IMR-90 (cell line): ENCODE measurements at regions not wholly inside any gene's neighbourhood (a gene's known extent, or its start where the extent isn't known, plus 50 kb on each side); places are given as distances from the start of the nearest gene placed in this dataset.

Experiments used
- ATAC-seq: fragments of 200-7000 bp; cut with Tn5 transposase; 2 replicates; pipeline ENCODE4 v1.9.1; 2020; ENCODE audit warnings: low read depth, mild to moderate bottlenecking, moderate library complexity
- BruUV-seq: library from RNA; stranded (reverse); fragments of 400-500 nt; replicated peaks from 2 replicates; lab custom pipeline; 2021; lab: Mats Ljungman, UMichigan
- CTCF ChIA-PET: fragments of 300-600 bp; formaldehyde crosslinking; extraction: SDS; loops from one replicate; lab custom pipeline; 2021; ENCODE audit warnings: antibody characterized with exemption; lab: Yijun Ruan, JAX
- POLR2A ChIA-PET: fragments of 300-600 bp; sonication (Branson Sonifier 250); formaldehyde crosslinking; loops from one replicate; lab custom pipeline; 2022; ENCODE audit warnings: antibody characterized with exemption; ENCODE audit not compliant: unreplicated experiment; lab: Charles Lee
- DNase-seq: peaks from one replicate; pipeline ENCODE4 v3.0.0; 2013
- H2AFZ ChIP-seq: replicated peaks from 2 replicates; pipeline ENCODE3; 2013; ENCODE audit warnings: low read length, mild to moderate bottlenecking; ENCODE audit not compliant: poor library complexity
- H2AK5ac ChIP-seq: 2 replicates; pipeline ENCODE4 v1.6.1; 2013; ENCODE audit warnings: low read depth, low read length, inconsistent platforms
- H2AK9ac ChIP-seq: replicated peaks from 2 replicates; pipeline ENCODE3; 2013; ENCODE audit warnings: mild to moderate bottlenecking, low read depth, low read length, moderate library complexity; ENCODE audit not compliant: poor library complexity
- H2BK120ac ChIP-seq: 2 replicates; pipeline ENCODE4 v1.6.1; 2013; ENCODE audit warnings: low read depth, low read length, inconsistent platforms
- H2BK15ac ChIP-seq: 3 replicates; pipeline ENCODE4 v1.6.1; 2013; ENCODE audit warnings: low read depth, low read length, inconsistent platforms
- H2BK20ac ChIP-seq: 2 replicates; pipeline ENCODE4 v1.6.1; 2013; ENCODE audit warnings: low read depth, mild to moderate bottlenecking, inconsistent platforms, low read length, moderate library complexity
- H2BK5ac ChIP-seq: 2 replicates; pipeline ENCODE4 v1.6.1; 2013; ENCODE audit warnings: mild to moderate bottlenecking, low read depth, low read length, inconsistent platforms; ENCODE audit not compliant: poor library complexity, severe bottlenecking
- H3K14ac ChIP-seq: replicated peaks from 2 replicates; pipeline ENCODE4 v1.6.1; 2013; ENCODE audit warnings: low read depth, low read length, inconsistent platforms
- H3K18ac ChIP-seq: 2 replicates; pipeline ENCODE4 v1.6.1; 2013; ENCODE audit warnings: low read depth, low read length, control low read depth
- H3K23ac ChIP-seq: 2 replicates; pipeline ENCODE4 v1.6.1; 2013; ENCODE audit warnings: low read depth, low read length, inconsistent platforms
- H3K27ac ChIP-seq: 2 replicates; pipeline ENCODE4 v1.5.1; 2013; ENCODE audit warnings: mild to moderate bottlenecking, control low read depth, low read length; ENCODE audit not compliant: insufficient read depth
- H3K27me3 ChIP-seq: 2 replicates; pipeline ENCODE4 v1.6.1; 2013; ENCODE audit warnings: low read length; ENCODE audit not compliant: control insufficient read depth, insufficient read depth
- H3K36me3 ChIP-seq: 2 replicates; pipeline ENCODE4 v1.6.1; 2013; ENCODE audit warnings: low read length, mixed read lengths; ENCODE audit not compliant: control insufficient read depth, insufficient read depth
- H3K4ac ChIP-seq: 2 replicates; pipeline ENCODE4 v1.6.1; 2013; ENCODE audit warnings: low read depth, low read length, inconsistent platforms
- H3K4me1 ChIP-seq: 2 replicates; pipeline ENCODE4 v1.6.1; 2013; ENCODE audit warnings: low read length, mixed read lengths; ENCODE audit not compliant: control insufficient read depth, insufficient read depth
- H3K4me2 ChIP-seq: 2 replicates; pipeline ENCODE4 v1.6.1; 2013; ENCODE audit warnings: low read depth, mild to moderate bottlenecking, control low read depth, low read length, moderate library complexity
- H3K4me3 ChIP-seq: 2 replicates; pipeline ENCODE4 v1.5.1; 2013; ENCODE audit warnings: low read depth, mild to moderate bottlenecking, control low read depth, low read length, moderate library complexity; ENCODE audit not compliant: insufficient read depth
- H3K56ac ChIP-seq: 2 replicates; pipeline ENCODE4 v1.6.1; 2013; ENCODE audit warnings: low read length, inconsistent platforms; ENCODE audit not compliant: insufficient read depth; ENCODE audit errors: extremely low read depth
- H3K79me1 ChIP-seq, 2 experiments: 2 replicates each; pipeline ENCODE4 v1.6.1; 2013; ENCODE audit warnings: low read length in 2 of 2, inconsistent platforms in 1 of 2, low read depth in 1 of 2
- H3K9ac ChIP-seq: 2 replicates; pipeline ENCODE4 v1.6.1; 2013; ENCODE audit warnings: low read depth, low read length, control low read depth
- H3K9me1 ChIP-seq: 2 replicates; pipeline ENCODE4 v1.6.1; 2013; ENCODE audit warnings: low read length, inconsistent platforms; ENCODE audit not compliant: insufficient read depth
- H3K9me3 ChIP-seq: 2 replicates; pipeline ENCODE4 v1.6.1; 2013; ENCODE audit warnings: low read length; ENCODE audit not compliant: control insufficient read depth, insufficient read depth
- H4K20me1 ChIP-seq: 2 replicates; pipeline ENCODE4 v1.6.1; 2013; ENCODE audit warnings: low read length, inconsistent platforms; ENCODE audit not compliant: insufficient read depth
- H4K5ac ChIP-seq: 2 replicates; pipeline ENCODE4 v1.6.1; 2013; ENCODE audit warnings: mild to moderate bottlenecking, low read depth, low read length, control low read depth
- H4K8ac ChIP-seq, 2 experiments: 2 replicates each; pipeline ENCODE4 v1.6.1; 2013; ENCODE audit warnings: low read depth in 2 of 2, low read length in 2 of 2, control low read depth in 1 of 2, inconsistent platforms in 1 of 2
- H4K91ac ChIP-seq: 2 replicates; pipeline ENCODE4 v1.6.1; 2013; ENCODE audit warnings: low read depth, low read length, inconsistent platforms; ENCODE audit not compliant: insufficient read depth
- BHLHE40 ChIP-seq: fragments of 150-350 bp; IDR thresholded peaks from 2 replicates; pipeline ENCODE4 v1.6.1; 2016; ENCODE audit warnings: mild to moderate bottlenecking, low read depth, low read length
- CEBPB ChIP-seq: IDR thresholded peaks from 2 replicates; pipeline ENCODE4 v1.6.1; 2012; ENCODE audit warnings: low read depth, low read length, improper control_type of control experiment
- CHD1 ChIP-seq: IDR thresholded peaks from 2 replicates; pipeline ENCODE4 v1.6.1; 2012; ENCODE audit warnings: low read depth, low read length, improper control_type of control experiment
- FOS ChIP-seq: fragments of 150-350 bp; IDR thresholded peaks from 2 replicates; pipeline ENCODE4 v1.6.1; 2016; ENCODE audit warnings: low read depth, low read length
- MAFK ChIP-seq: IDR thresholded peaks from 2 replicates; pipeline ENCODE4 v1.6.1; 2012; ENCODE audit warnings: low read depth, low read length, improper control_type of control experiment
- MAZ ChIP-seq: IDR thresholded peaks from 2 replicates; pipeline ENCODE4 v1.6.1; 2012; ENCODE audit warnings: low read depth, mild to moderate bottlenecking, low read length, improper control_type of control experiment, moderate library complexity, borderline replicate concordance
- RAD21 ChIP-seq: IDR thresholded peaks from 2 replicates; pipeline ENCODE4 v1.6.1; 2012; ENCODE audit warnings: low read length, improper control_type of control experiment
- RFX5 ChIP-seq: IDR thresholded peaks from 2 replicates; pipeline ENCODE4 v1.8.0; 2012; ENCODE audit warnings: low read depth, mild to moderate bottlenecking, low read length, moderate library complexity
- WGBS, 2 experiments: methylation state at CpG; one replicate each; pipeline versions ENCODE4 v1.1.5 to v1.1.7; 2013; ENCODE audit warnings: missing lambda C conversion rate in 2 of 2; ENCODE audit not compliant: insufficient read length in 1 of 2; ENCODE audit errors: extremely low coverage in 2 of 2; 5-methylcytosine and 5-hydroxymethylcytosine counted together
- dilution Hi-C: fragments of 300-500 bp; cut with HindIII; formaldehyde crosslinking; loops from one replicate; pipeline ENCODE4 v1.14.3; 2018; ENCODE audit warnings: low sequenced_read_pairs; ENCODE audit not compliant: unreplicated experiment
- in situ Hi-C: fragments of 300-500 bp; cut with MboI; formaldehyde crosslinking; loops from 3 replicates; pipeline ENCODE4 v1.14.3; 2019; ENCODE audit warnings: low sequenced_read_pairs, inconsistent platforms, mixed read lengths
- intact Hi-C: fragments of 100-400 bp; cut with micrococcal nuclease; formaldehyde crosslinking; loops from 2 replicates; pipeline ENCODE4 v1.10.0; 2022
- TF ChIP-seq, protein P1 (sequence below): conservative IDR thresholded peaks from 2 replicates; pipeline ENCODE4 v1.5.1; 2012; ENCODE audit warnings: mild to moderate bottlenecking, low read depth, low read length, improper control_type of control experiment
- TF ChIP-seq, protein P2 (sequence below): fragments of 150-350 bp; IDR thresholded peaks from 2 replicates; pipeline ENCODE4 v1.6.1; 2017; ENCODE audit warnings: mild to moderate bottlenecking, antibody characterized with exemption, low read length, low read depth
- TF ChIP-seq, protein P3 (sequence below): fragments of 150-350 bp; IDR thresholded peaks from 2 replicates; pipeline ENCODE4 v1.6.1; 2016; ENCODE audit warnings: low read depth, mild to moderate bottlenecking, low read length, moderate library complexity, borderline replicate concordance

DNA sequence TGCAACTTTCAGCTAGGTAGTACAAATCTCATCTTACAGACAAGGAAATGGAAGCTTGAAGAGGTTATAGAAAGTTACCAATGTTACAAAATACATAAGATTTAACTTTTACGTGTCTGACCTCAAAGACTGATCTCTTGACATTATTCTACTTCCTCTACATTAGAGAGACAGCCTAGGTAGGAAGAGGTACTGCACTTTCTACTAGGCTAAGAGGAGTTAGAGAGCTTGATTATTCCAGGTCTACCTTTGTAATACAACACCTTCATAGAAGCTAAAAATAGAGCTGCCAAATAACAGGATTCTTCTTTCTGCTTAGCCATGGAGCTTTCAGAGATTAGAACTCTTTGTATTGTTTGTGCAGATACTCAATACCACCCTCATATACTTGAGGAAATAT, 147.6 kb upstream of the NPY2R start:
- Histone ChIP-seq H3K9ac (no peak overlapping the region), H3K27ac (no peak overlapping the region), H3K79me1 (no peaks in the 10 kb centered on the region), H3K4me2 (no peak overlapping the region), H3K27me3 (no peaks in the 10 kb centered on the region), H3K56ac (no peak overlapping the region), H3K18ac (no peak overlapping the region), H3K9me1 (no peaks in the 10 kb centered on the region), H3K36me3 (no peaks in the 10 kb centered on the region), H3K9me3 (no peaks in the 10 kb centered on the region), H3K14ac (no peak overlapping the region), H4K91ac (no peak overlapping the region), H2BK5ac (no peak overlapping the region), H2AK9ac (no peak overlapping the region), H3K4me1 (no peaks in the 10 kb centered on the region), H3K4ac (no peak overlapping the region), H2BK15ac (no peak overlapping the region), H4K8ac (no peak overlapping the region), H4K5ac (no peak overlapping the region), H4K20me1 (no peaks in the 10 kb centered on the region), H2BK120ac (no peak overlapping the region), H2AFZ (no peak overlapping the region), H2BK20ac (no peak overlapping the region), H3K23ac (no peak overlapping the region), H2AK5ac (no peak overlapping the region), H3K4me3 (no peak overlapping the region)
- no TSS peak for BruUV-seq
- in situ Hi-C loops = no loop called here
- intact Hi-C loops = no loop called here
- no peak for DNase-seq
- WGBS, 2 experiments = no CpG with 5 or more reads among the region's 1 CpG
- ChIA-PET POLR2A (no interaction called here), CTCF (interaction anchor here (0.7 kb wide), 1 partner anchor 13 kb away, joined by 3 read pairs; no protein-coding TSS in a partner anchor)
- TF ChIP-seq CEBPB (no peak), BHLHE40 (no peak), MAFK (no peak), MAZ (no peak), RAD21 (no peak), RFX5 (no peak), CHD1 (no peak), FOS (no peak)
- TF ChIP-seq, protein P1, sequence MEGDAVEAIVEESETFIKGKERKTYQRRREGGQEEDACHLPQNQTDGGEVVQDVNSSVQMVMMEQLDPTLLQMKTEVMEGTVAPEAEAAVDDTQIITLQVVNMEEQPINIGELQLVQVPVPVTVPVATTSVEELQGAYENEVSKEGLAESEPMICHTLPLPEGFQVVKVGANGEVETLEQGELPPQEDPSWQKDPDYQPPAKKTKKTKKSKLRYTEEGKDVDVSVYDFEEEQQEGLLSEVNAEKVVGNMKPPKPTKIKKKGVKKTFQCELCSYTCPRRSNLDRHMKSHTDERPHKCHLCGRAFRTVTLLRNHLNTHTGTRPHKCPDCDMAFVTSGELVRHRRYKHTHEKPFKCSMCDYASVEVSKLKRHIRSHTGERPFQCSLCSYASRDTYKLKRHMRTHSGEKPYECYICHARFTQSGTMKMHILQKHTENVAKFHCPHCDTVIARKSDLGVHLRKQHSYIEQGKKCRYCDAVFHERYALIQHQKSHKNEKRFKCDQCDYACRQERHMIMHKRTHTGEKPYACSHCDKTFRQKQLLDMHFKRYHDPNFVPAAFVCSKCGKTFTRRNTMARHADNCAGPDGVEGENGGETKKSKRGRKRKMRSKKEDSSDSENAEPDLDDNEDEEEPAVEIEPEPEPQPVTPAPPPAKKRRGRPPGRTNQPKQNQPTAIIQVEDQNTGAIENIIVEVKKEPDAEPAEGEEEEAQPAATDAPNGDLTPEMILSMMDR = no peak
- TF ChIP-seq, protein P2, sequence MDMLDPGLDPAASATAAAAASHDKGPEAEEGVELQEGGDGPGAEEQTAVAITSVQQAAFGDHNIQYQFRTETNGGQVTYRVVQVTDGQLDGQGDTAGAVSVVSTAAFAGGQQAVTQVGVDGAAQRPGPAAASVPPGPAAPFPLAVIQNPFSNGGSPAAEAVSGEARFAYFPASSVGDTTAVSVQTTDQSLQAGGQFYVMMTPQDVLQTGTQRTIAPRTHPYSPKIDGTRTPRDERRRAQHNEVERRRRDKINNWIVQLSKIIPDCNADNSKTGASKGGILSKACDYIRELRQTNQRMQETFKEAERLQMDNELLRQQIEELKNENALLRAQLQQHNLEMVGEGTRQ = no peak
- TF ChIP-seq, protein P3, sequence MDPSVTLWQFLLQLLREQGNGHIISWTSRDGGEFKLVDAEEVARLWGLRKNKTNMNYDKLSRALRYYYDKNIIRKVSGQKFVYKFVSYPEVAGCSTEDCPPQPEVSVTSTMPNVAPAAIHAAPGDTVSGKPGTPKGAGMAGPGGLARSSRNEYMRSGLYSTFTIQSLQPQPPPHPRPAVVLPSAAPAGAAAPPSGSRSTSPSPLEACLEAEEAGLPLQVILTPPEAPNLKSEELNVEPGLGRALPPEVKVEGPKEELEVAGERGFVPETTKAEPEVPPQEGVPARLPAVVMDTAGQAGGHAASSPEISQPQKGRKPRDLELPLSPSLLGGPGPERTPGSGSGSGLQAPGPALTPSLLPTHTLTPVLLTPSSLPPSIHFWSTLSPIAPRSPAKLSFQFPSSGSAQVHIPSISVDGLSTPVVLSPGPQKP = no peak
- dilution Hi-C loops = no loop called here
- ATAC-seq = no peak
